H9 (cell line): ENCODE measurements at regions not wholly inside any gene's neighbourhood (a gene's known extent, or its start where the extent isn't known, plus 50 kb on each side); places are given as distances from the start of the nearest gene placed in this dataset.

ENCODE experiments used
- DNase-seq: peaks from one replicate; pipeline ENCODE4 v3.0.0-alpha.2; 2017
- H2AFZ ChIP-seq: one replicate; pipeline ENCODE4 v1.6.1; 2013; ENCODE audit warnings: mild to moderate bottlenecking, low read length, control low read depth, moderate library complexity
- H2AK5ac ChIP-seq: 2 replicates; pipeline ENCODE4 v1.6.1; 2013; ENCODE audit warnings: low read length, control low read depth, mixed read lengths; ENCODE audit not compliant: insufficient read length
- H2BK120ac ChIP-seq: one replicate; pipeline ENCODE4 v1.6.1; 2013; ENCODE audit warnings: low read depth, mild to moderate bottlenecking, low read length, control low read depth, inconsistent platforms; ENCODE audit not compliant: poor library complexity, severe bottlenecking
- H2BK12ac ChIP-seq: 2 replicates; pipeline ENCODE4 v1.6.1; 2013; ENCODE audit warnings: low read length, control low read depth, mixed read lengths, low read depth; ENCODE audit not compliant: insufficient read length
- H2BK15ac ChIP-seq: 2 replicates; pipeline ENCODE4 v1.6.1; 2013; ENCODE audit warnings: low read depth, low read length, control low read depth
- H2BK20ac ChIP-seq: one replicate; pipeline ENCODE4 v1.6.1; 2013; ENCODE audit warnings: low read depth, mild to moderate bottlenecking, low read length, control low read depth, inconsistent platforms; ENCODE audit not compliant: poor library complexity, severe bottlenecking
- H2BK5ac ChIP-seq: 2 replicates; pipeline ENCODE4 v1.6.1; 2013; ENCODE audit warnings: low read length, control low read depth, mixed read lengths; ENCODE audit not compliant: insufficient read length
- H3K14ac ChIP-seq: 2 replicates; pipeline ENCODE4 v1.6.1; 2013; ENCODE audit warnings: low read length, control low read depth; ENCODE audit not compliant: insufficient read depth
- H3K18ac ChIP-seq: 2 replicates; pipeline ENCODE4 v1.6.1; 2013; ENCODE audit warnings: low read depth, mild to moderate bottlenecking, mixed read lengths, low read length, control low read depth; ENCODE audit not compliant: insufficient read length
- H3K23ac ChIP-seq: 2 replicates; pipeline ENCODE4 v1.6.1; 2013; ENCODE audit warnings: low read length, control low read depth, mixed read lengths, low read depth; ENCODE audit not compliant: insufficient read length
- H3K23me2 ChIP-seq: 2 replicates; pipeline ENCODE4 v1.6.1; 2013; ENCODE audit warnings: low read depth, mild to moderate bottlenecking, mixed read lengths, low read length, control low read depth; ENCODE audit not compliant: insufficient read length, poor library complexity, severe bottlenecking
- H3K27ac ChIP-seq: 2 replicates; pipeline ENCODE4 v1.5.1; 2013; ENCODE audit warnings: low read length, control low read depth, mixed read lengths, low read depth; ENCODE audit not compliant: insufficient read length
- H3K27me3 ChIP-seq: 2 replicates; pipeline ENCODE4 v1.6.1; 2013; ENCODE audit warnings: low read length, control low read depth, inconsistent platforms; ENCODE audit not compliant: insufficient read depth
- H3K4ac ChIP-seq: 2 replicates; pipeline ENCODE4 v1.6.1; 2013; ENCODE audit warnings: low read depth, mild to moderate bottlenecking, control low read depth, inconsistent platforms, low read length, moderate library complexity
- H3K4me1 ChIP-seq: 2 replicates; pipeline ENCODE4 v1.6.1; 2013; ENCODE audit warnings: low read length, control low read depth, inconsistent platforms; ENCODE audit not compliant: insufficient read depth
- H3K4me2 ChIP-seq: 2 replicates; pipeline ENCODE4 v1.6.1; 2013; ENCODE audit warnings: low read length, control low read depth, mixed read lengths; ENCODE audit not compliant: insufficient read length, insufficient read depth
- H3K56ac ChIP-seq: 2 replicates; pipeline ENCODE4 v1.6.1; 2013; ENCODE audit warnings: low read depth, mild to moderate bottlenecking, mixed read lengths, low read length, control low read depth; ENCODE audit not compliant: insufficient read length
- H3K79me1 ChIP-seq: 2 replicates; pipeline ENCODE4 v1.6.1; 2013; ENCODE audit warnings: low read depth, mild to moderate bottlenecking, moderate library complexity, low read length, control low read depth, inconsistent platforms; ENCODE audit not compliant: insufficient read depth, poor library complexity, severe bottlenecking
- H3K79me2 ChIP-seq: 2 replicates; pipeline ENCODE4 v1.6.1; 2013; ENCODE audit warnings: low read length, control low read depth, inconsistent platforms; ENCODE audit not compliant: insufficient read depth
- H3K9ac ChIP-seq: 2 replicates; pipeline ENCODE4 v1.6.1; 2013; ENCODE audit warnings: low read length, control low read depth, mixed read lengths; ENCODE audit not compliant: insufficient read length; ENCODE audit errors: extremely low read depth
- H3K9me3 ChIP-seq: one replicate; pipeline ENCODE4 v1.6.1; 2013; ENCODE audit warnings: low read depth, low read length, inconsistent platforms; ENCODE audit not compliant: control insufficient read depth
- H3T11ph ChIP-seq: one replicate; pipeline ENCODE4 v1.6.1; 2013; ENCODE audit warnings: mild to moderate bottlenecking, low read length, control low read depth, inconsistent platforms
- H4K20me1 ChIP-seq: one replicate; pipeline ENCODE4 v1.6.1; 2013; ENCODE audit not compliant: control insufficient read depth, insufficient read length, insufficient read depth
- H4K5ac ChIP-seq: 2 replicates; pipeline ENCODE4 v1.6.1; 2013; ENCODE audit warnings: low read depth, mild to moderate bottlenecking, mixed read lengths, low read length, control low read depth; ENCODE audit not compliant: insufficient read length
- H4K8ac ChIP-seq: replicated peaks from 2 replicates; pipeline ENCODE4 v1.6.1; 2013; ENCODE audit warnings: low read length, control low read depth, mixed read lengths, low read depth; ENCODE audit not compliant: insufficient read length
- H4K91ac ChIP-seq: 2 replicates; pipeline ENCODE4 v1.6.1; 2013; ENCODE audit warnings: low read depth, mild to moderate bottlenecking, moderate library complexity, mixed read lengths, low read length, control low read depth; ENCODE audit not compliant: insufficient read length
- H3K27ac Mint-ChIP-seq, 3 experiments: 2 replicates in 2 of 3; 3 replicates in 1 of 3; pipeline ENCODE4 v1.8.0; 2020 to 2021; ENCODE audit warnings: mixed read lengths in 3 of 3, mild to moderate bottlenecking in 1 of 3, moderate library complexity in 1 of 3
- H3K27me3 Mint-ChIP-seq: 2 replicates; pipeline ENCODE4 v1.8.0; 2021; ENCODE audit warnings: low read depth, mild to moderate bottlenecking, moderate library complexity, mixed read lengths
- H3K36me3 Mint-ChIP-seq, 3 experiments: 2 replicates in 2 of 3; 3 replicates in 1 of 3; pipeline ENCODE4 v1.8.0; 2020 to 2021; ENCODE audit warnings: low read depth in 3 of 3, mixed read lengths in 3 of 3; ENCODE audit not compliant: insufficient read depth in 1 of 3
- H3K4me1 Mint-ChIP-seq, 2 experiments: 2 replicates each; pipeline ENCODE4 v1.8.0; 2020; ENCODE audit warnings: mixed read lengths in 2 of 2
- H3K4me3 Mint-ChIP-seq, 2 experiments: 2 replicates in 1 of 2; 3 replicates in 1 of 2; pipeline ENCODE4 v1.8.0; 2020 to 2021; ENCODE audit warnings: mild to moderate bottlenecking in 2 of 2, mixed read lengths in 2 of 2, moderate library complexity in 1 of 2
- H3K9me3 Mint-ChIP-seq, 2 experiments: 2 replicates in 1 of 2; 3 replicates in 1 of 2; pipeline ENCODE4 v1.8.0; 2020; ENCODE audit warnings: mild to moderate bottlenecking in 2 of 2, mixed read lengths in 2 of 2, moderate library complexity in 1 of 2
- WGBS: extraction: QIAGEN DNeasy Blood & Tissue Kit; methylation state at CpG from one replicate; pipeline ENCODE4 v1.1.7; 2013; ENCODE audit warnings: missing lambda C conversion rate, low lambda C conversion rate, mixed read lengths; ENCODE audit not compliant: insufficient read length; ENCODE audit errors: extremely low coverage; 5-methylcytosine and 5-hydroxymethylcytosine counted together
- TF ChIP-seq, protein P1 (sequence below): fragments of 200-600 bp; sonication (generic); conservative IDR thresholded peaks from 3 replicates; pipeline ENCODE4 v1.8.0; 2021; ENCODE audit warnings: antibody characterized with exemption, mild to moderate bottlenecking

DNA sequence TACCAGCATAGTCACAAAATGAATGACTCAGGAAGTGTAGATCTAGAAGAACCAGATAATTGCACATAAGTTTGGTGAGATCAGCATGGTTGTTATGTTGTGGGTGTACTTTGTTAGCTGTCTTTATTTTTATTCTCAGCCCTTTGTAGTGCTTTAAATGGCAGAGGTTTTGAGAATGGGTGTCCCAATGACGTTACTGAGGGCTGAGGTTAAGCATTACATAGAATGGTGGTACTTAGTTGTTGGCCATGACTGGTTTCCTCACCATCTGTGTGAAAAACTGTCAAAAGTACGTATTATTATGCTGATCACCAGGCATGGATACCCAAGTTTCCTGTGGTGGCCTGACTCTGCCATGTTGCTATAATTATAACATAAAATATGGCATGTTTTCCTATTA, 165.8 kb downstream of the UBE2E3 start:
- no peak overlapping the region for H2BK20ac ChIP-seq
- H4K91ac ChIP-seq: no peak overlapping the region
- WGBS: no CpG with 5 or more reads among the region's 2 CpGs
- no peak overlapping the region for H3T11ph ChIP-seq
- Mint-ChIP-seq H3K9me3 (no peaks in the 10 kb centered on the region; a peak in 1 of 5 replicates), H3K27ac (no peak overlapping the region), H3K27me3 (no peaks in the 10 kb centered on the region), H3K36me3 (no peaks in the 10 kb centered on the region; a peak in 1 of 7 replicates), H3K4me3 (no peak overlapping the region), H3K4me1 (no peaks in the 10 kb centered on the region)
- no peaks in the 10 kb centered on the region for H3K23me2 ChIP-seq
- H2AK5ac ChIP-seq: no peak overlapping the region
- no peak overlapping the region for H3K27ac ChIP-seq
- H4K8ac ChIP-seq: no peak overlapping the region
- no peak overlapping the region for H3K18ac ChIP-seq
- H3K79me1 ChIP-seq: no peaks in the 10 kb centered on the region
- no peak overlapping the region for H4K5ac ChIP-seq
- H3K56ac ChIP-seq: no peak overlapping the region
- H3K4ac ChIP-seq: no peak overlapping the region
- H3K9ac ChIP-seq: no peak overlapping the region
- no peak overlapping the region for H2BK120ac ChIP-seq
- no peaks in the 10 kb centered on the region for H4K20me1 ChIP-seq
- no peak overlapping the region for H2BK12ac ChIP-seq
- H2BK15ac ChIP-seq: no peak overlapping the region
- no peak for DNase-seq
- no peaks in the 10 kb centered on the region for H3K27me3 ChIP-seq
- H3K79me2 ChIP-seq: no peaks in the 10 kb centered on the region
- no peak overlapping the region for H3K14ac ChIP-seq
- no peaks in the 10 kb centered on the region for H3K9me3 ChIP-seq
- no peak overlapping the region for H2BK5ac ChIP-seq
- no peak overlapping the region for H3K23ac ChIP-seq
- TF ChIP-seq, protein P1, sequence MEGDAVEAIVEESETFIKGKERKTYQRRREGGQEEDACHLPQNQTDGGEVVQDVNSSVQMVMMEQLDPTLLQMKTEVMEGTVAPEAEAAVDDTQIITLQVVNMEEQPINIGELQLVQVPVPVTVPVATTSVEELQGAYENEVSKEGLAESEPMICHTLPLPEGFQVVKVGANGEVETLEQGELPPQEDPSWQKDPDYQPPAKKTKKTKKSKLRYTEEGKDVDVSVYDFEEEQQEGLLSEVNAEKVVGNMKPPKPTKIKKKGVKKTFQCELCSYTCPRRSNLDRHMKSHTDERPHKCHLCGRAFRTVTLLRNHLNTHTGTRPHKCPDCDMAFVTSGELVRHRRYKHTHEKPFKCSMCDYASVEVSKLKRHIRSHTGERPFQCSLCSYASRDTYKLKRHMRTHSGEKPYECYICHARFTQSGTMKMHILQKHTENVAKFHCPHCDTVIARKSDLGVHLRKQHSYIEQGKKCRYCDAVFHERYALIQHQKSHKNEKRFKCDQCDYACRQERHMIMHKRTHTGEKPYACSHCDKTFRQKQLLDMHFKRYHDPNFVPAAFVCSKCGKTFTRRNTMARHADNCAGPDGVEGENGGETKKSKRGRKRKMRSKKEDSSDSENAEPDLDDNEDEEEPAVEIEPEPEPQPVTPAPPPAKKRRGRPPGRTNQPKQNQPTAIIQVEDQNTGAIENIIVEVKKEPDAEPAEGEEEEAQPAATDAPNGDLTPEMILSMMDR: no peak
- H3K4me2 ChIP-seq: no peak overlapping the region
- H2AFZ ChIP-seq: no peak overlapping the region
- no peaks in the 10 kb centered on the region for H3K4me1 ChIP-seq
